HepG2 (cell line): ENCODE measurements at regions not wholly inside any gene's neighbourhood (a gene's known extent, or its start where the extent isn't known, plus 50 kb on each side); places are given as distances from the start of the nearest gene placed in this dataset.

Experiments used
- ATAC-seq: fragments of 200-7000 bp; cut with Tn5 transposase; 3 replicates; pipeline ENCODE4 v1.9.1; 2020; ENCODE audit warnings: mild to moderate bottlenecking, moderate library complexity
- BruUV-seq: library from RNA; stranded (reverse); fragments of 400-500 nt; replicated peaks from 2 replicates; lab custom pipeline; 2021; lab: Mats Ljungman, UMichigan
- CTCF ChIA-PET: fragments of 300-600 bp; formaldehyde crosslinking; extraction: SDS; loops from one replicate; lab custom pipeline; 2021; ENCODE audit warnings: low total read pairs, inconsistent platforms, low intra/inter-chr PET ratio; lab: Yijun Ruan, JAX
- POLR2A ChIA-PET: fragments of 350-600 bp; sonication (Branson Sonifier 250); formaldehyde crosslinking; loops from one replicate; lab custom pipeline; 2020; ENCODE audit warnings: antibody characterized with exemption, inconsistent platforms; lab: Yijun Ruan, JAX
- DNase-seq: peaks from one replicate; pipeline ENCODE4 v3.0.0-alpha.2; 2015; ENCODE audit warnings: low spot score
- FAIRE-seq: peaks from 3 replicates; lab custom pipeline; 2011; peaks lifted over from hg19 to GRCh38; lab: Jason Lieb, UNC
- H2AFZ ChIP-seq: one replicate; pipeline ENCODE4 v1.6.1; 2011; ENCODE audit warnings: low read length, inconsistent platforms
- H3K27ac ChIP-seq: fragments of 300-600 bp; 3 replicates; pipeline ENCODE4 v1.8.0; 2011; ENCODE audit warnings: mixed run types, mild to moderate bottlenecking, mixed read lengths, low read length, inconsistent platforms; ENCODE audit not compliant: insufficient read depth; ENCODE audit errors: extremely low read length
- H3K27me3 ChIP-seq, 2 experiments: fragments of 200-600 bp in 1 of 2; 2 replicates in 1 of 2; 3 replicates in 1 of 2; pipeline versions ENCODE4 v1.6.0 to v1.8.0; 2011; ENCODE audit warnings: low read length in 2 of 2, mild to moderate bottlenecking in 2 of 2, moderate library complexity in 2 of 2, inconsistent platforms in 1 of 2; ENCODE audit not compliant: insufficient read depth in 2 of 2, control insufficient read depth in 1 of 2
- H3K36me3 ChIP-seq, 2 experiments: fragments of 200-600 bp in 1 of 2; replicated peaks in 1 of 2; 2 replicates in 1 of 2; 3 replicates in 1 of 2; pipeline versions ENCODE4 v1.5.1 to v1.8.0; 2011; ENCODE audit warnings: low read length in 2 of 2, inconsistent platforms in 1 of 2; ENCODE audit not compliant: insufficient read depth in 2 of 2, control insufficient read depth in 1 of 2
- H3K4me1 ChIP-seq: 2 replicates; pipeline ENCODE4 v1.5.1; 2012; ENCODE audit warnings: low read length, inconsistent platforms; ENCODE audit not compliant: insufficient read depth
- H3K4me2 ChIP-seq: 2 replicates; pipeline ENCODE4 v1.6.0; 2011; ENCODE audit warnings: low read depth, low read length, inconsistent platforms
- H3K4me3 ChIP-seq, 3 experiments: fragments of 200-600 bp in 1 of 3; sonication (generic), shearing (Covaris generic) in 1 of 3; replicated peaks in 1 of 3; 2 replicates each; pipeline ENCODE4 v1.5.1; 2011 to 2016; ENCODE audit warnings: low read length in 3 of 3, inconsistent platforms in 2 of 3, low read depth in 2 of 3, mild to moderate bottlenecking in 2 of 3, control low read depth in 1 of 3, mixed read lengths in 1 of 3; ENCODE audit not compliant: insufficient read depth in 1 of 3
- H3K79me2 ChIP-seq: one replicate; pipeline ENCODE4 v1.6.1; 2011; ENCODE audit warnings: low read length, inconsistent platforms; ENCODE audit not compliant: insufficient read depth
- H3K9ac ChIP-seq: 2 replicates; pipeline ENCODE4 v1.6.0; 2011; ENCODE audit warnings: mild to moderate bottlenecking, low read depth, low read length, inconsistent platforms; ENCODE audit not compliant: insufficient read depth
- H3K9me3 ChIP-seq: 2 replicates; pipeline ENCODE4 v1.5.1; 2012; ENCODE audit warnings: mild to moderate bottlenecking, low read length
- H4K20me1 ChIP-seq: 2 replicates; pipeline ENCODE4 v1.6.0; 2011; ENCODE audit warnings: inconsistent platforms, mild to moderate bottlenecking, low read length, moderate library complexity; ENCODE audit not compliant: insufficient read depth
- ATM ChIP-seq: fragments of 450-650 bp; IDR thresholded peaks from 2 replicates; pipeline ENCODE4 v1.7.1; 2017; ENCODE audit warnings: mild to moderate bottlenecking, borderline replicate concordance
- CAMTA2 ChIP-seq: sonication (generic); formaldehyde crosslinking; IDR thresholded peaks from 2 replicates; pipeline ENCODE4 v1.4.0; 2020; ENCODE audit warnings: mild to moderate bottlenecking, missing genetic modification reagents, borderline replicate concordance
- KDM2A ChIP-seq: sonication (generic); formaldehyde crosslinking; IDR thresholded peaks from 2 replicates; pipeline ENCODE4 v1.4.0; 2020; ENCODE audit warnings: low read depth, missing genetic modification reagents, borderline replicate concordance
- SMAD9 ChIP-seq: sonication (generic); formaldehyde crosslinking; IDR thresholded peaks from 2 replicates; pipeline ENCODE4 v1.5.1; 2020; ENCODE audit warnings: mild to moderate bottlenecking, missing genetic modification reagents
- ZNF281 ChIP-seq: sonication (generic); formaldehyde crosslinking; IDR thresholded peaks from 2 replicates; pipeline ENCODE4 v1.4.0; 2020; ENCODE audit warnings: missing genetic modification reagents, borderline replicate concordance
- ZNF816 ChIP-seq: sonication (generic); formaldehyde crosslinking; IDR thresholded peaks from 2 replicates; pipeline ENCODE4 v1.8.0; 2022; ENCODE audit warnings: missing genetic modification reagents, mild to moderate bottlenecking, borderline replicate concordance
- WGBS: methylation state at CpG from one replicate; pipeline ENCODE4 v1.1.6; 2017; ENCODE audit warnings: low lambda C conversion rate; 5-methylcytosine and 5-hydroxymethylcytosine counted together
- in situ Hi-C: cut with HindIII; loops from 2 replicates; pipeline ENCODE4 v1.10.0; 2017; ENCODE audit warnings: low pct_unique_long_range_greater_than_20kb; ENCODE audit not compliant: extremely low pct_ligation_motif_present
- intact Hi-C: fragments of 100-400 bp; cut with micrococcal nuclease; formaldehyde crosslinking; loops from one replicate; pipeline ENCODE4 v1.10.0; 2022; ENCODE audit not compliant: unreplicated experiment
- TF ChIP-seq, protein P1 (sequence below): sonication (generic); formaldehyde crosslinking; IDR thresholded peaks from 2 replicates; pipeline ENCODE4 v1.8.1; 2023; ENCODE audit warnings: mild to moderate bottlenecking, missing genetic modification reagents
- TF ChIP-seq, protein P2 (sequence below): sonication (generic); formaldehyde crosslinking; IDR thresholded peaks from 2 replicates; pipeline ENCODE4 v1.4.0; 2020; ENCODE audit warnings: mild to moderate bottlenecking, missing genetic modification reagents
- TF ChIP-seq, protein P3 (sequence below): sonication (generic); formaldehyde crosslinking; IDR thresholded peaks from 2 replicates; pipeline ENCODE4 v1.5.1; 2020; ENCODE audit warnings: mild to moderate bottlenecking, missing genetic modification reagents, moderate library complexity
- TF ChIP-seq, protein P4 (sequence below): IDR thresholded peaks from 2 replicates; pipeline ENCODE4 v1.6.1; 2012; ENCODE audit warnings: low read length, improper control_type of control experiment
- TF ChIP-seq, protein P5 (sequence below): IDR thresholded peaks from 2 replicates; pipeline ENCODE4 v1.6.1; 2016; ENCODE audit warnings: low read depth, borderline replicate concordance

GRCh38 chr4:14176613-14177012 lies 549.1 kb upstream of the BOD1L1 start:
- Histone ChIP-seq H3K9ac (no peak overlapping the region), H3K4me3 (no peak overlapping the region), H3K36me3 (no peaks in the 10 kb centered on the region), H3K4me1 (no peaks in the 10 kb centered on the region), H3K27me3 (no peaks in the 10 kb centered on the region), H3K27ac (no peak overlapping the region), H4K20me1 (no peaks in the 10 kb centered on the region), H3K79me2 (no peaks in the 10 kb centered on the region), H2AFZ (no peak overlapping the region), H3K4me2 (no peak overlapping the region), H3K9me3 (peaks cover 61% of the 10 kb centered on the region)
- no peak for FAIRE-seq
- in situ Hi-C loops, result no loop called here
- ATAC-seq, result no peak
- ChIA-PET CTCF (no interaction called here), POLR2A (no interaction called here)
- BruUV-seq, result no TSS peak
- DNase-seq, result no peak
- 46% methylated on average over 3 of the region's 3 CpGs for WGBS
- intact Hi-C loops, result no loop called here
- TF ChIP-seq, protein P1, sequence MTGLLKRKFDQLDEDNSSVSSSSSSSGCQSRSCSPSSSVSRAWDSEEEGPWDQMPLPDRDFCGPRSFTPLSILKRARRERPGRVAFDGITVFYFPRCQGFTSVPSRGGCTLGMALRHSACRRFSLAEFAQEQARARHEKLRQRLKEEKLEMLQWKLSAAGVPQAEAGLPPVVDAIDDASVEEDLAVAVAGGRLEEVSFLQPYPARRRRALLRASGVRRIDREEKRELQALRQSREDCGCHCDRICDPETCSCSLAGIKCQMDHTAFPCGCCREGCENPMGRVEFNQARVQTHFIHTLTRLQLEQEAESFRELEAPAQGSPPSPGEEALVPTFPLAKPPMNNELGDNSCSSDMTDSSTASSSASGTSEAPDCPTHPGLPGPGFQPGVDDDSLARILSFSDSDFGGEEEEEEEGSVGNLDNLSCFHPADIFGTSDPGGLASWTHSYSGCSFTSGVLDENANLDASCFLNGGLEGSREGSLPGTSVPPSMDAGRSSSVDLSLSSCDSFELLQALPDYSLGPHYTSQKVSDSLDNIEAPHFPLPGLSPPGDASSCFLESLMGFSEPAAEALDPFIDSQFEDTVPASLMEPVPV (CRISPR knock-in tag), result no peak
- TF ChIP-seq, protein P2, sequence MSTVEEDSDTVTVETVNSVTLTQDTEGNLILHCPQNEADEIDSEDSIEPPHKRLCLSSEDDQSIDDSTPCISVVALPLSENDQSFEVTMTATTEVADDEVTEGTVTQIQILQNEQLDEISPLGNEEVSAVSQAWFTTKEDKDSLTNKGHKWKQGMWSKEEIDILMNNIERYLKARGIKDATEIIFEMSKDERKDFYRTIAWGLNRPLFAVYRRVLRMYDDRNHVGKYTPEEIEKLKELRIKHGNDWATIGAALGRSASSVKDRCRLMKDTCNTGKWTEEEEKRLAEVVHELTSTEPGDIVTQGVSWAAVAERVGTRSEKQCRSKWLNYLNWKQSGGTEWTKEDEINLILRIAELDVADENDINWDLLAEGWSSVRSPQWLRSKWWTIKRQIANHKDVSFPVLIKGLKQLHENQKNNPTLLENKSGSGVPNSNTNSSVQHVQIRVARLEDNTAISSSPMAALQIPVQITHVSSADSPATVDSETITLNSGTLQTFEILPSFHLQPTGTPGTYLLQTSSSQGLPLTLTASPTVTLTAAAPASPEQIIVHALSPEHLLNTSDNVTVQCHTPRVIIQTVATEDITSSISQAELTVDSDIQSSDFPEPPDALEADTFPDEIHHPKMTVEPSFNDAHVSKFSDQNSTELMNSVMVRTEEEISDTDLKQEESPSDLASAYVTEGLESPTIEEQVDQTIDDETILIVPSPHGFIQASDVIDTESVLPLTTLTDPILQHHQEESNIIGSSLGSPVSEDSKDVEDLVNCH (CRISPR knock-in tag), result no peak
- TF ChIP-seq ATM (no peak), ZNF281 (CRISPR knock-in tag) (no peak), CAMTA2 (CRISPR knock-in tag) (no peak), KDM2A (no peak), ZNF816 (no peak), SMAD9 (no peak)
- TF ChIP-seq, protein P3, sequence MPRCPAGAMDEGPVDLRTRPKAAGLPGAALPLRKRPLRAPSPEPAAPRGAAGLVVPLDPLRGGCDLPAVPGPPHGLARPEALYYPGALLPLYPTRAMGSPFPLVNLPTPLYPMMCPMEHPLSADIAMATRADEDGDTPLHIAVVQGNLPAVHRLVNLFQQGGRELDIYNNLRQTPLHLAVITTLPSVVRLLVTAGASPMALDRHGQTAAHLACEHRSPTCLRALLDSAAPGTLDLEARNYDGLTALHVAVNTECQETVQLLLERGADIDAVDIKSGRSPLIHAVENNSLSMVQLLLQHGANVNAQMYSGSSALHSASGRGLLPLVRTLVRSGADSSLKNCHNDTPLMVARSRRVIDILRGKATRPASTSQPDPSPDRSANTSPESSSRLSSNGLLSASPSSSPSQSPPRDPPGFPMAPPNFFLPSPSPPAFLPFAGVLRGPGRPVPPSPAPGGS (CRISPR knock-in tag), result no peak
- TF ChIP-seq, protein P4, sequence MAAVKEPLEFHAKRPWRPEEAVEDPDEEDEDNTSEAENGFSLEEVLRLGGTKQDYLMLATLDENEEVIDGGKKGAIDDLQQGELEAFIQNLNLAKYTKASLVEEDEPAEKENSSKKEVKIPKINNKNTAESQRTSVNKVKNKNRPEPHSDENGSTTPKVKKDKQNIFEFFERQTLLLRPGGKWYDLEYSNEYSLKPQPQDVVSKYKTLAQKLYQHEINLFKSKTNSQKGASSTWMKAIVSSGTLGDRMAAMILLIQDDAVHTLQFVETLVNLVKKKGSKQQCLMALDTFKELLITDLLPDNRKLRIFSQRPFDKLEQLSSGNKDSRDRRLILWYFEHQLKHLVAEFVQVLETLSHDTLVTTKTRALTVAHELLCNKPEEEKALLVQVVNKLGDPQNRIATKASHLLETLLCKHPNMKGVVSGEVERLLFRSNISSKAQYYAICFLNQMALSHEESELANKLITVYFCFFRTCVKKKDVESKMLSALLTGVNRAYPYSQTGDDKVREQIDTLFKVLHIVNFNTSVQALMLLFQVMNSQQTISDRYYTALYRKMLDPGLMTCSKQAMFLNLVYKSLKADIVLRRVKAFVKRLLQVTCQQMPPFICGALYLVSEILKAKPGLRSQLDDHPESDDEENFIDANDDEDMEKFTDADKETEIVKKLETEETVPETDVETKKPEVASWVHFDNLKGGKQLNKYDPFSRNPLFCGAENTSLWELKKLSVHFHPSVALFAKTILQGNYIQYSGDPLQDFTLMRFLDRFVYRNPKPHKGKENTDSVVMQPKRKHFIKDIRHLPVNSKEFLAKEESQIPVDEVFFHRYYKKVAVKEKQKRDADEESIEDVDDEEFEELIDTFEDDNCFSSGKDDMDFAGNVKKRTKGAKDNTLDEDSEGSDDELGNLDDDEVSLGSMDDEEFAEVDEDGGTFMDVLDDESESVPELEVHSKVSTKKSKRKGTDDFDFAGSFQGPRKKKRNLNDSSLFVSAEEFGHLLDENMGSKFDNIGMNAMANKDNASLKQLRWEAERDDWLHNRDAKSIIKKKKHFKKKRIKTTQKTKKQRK, result no peak
- TF ChIP-seq, protein P5, sequence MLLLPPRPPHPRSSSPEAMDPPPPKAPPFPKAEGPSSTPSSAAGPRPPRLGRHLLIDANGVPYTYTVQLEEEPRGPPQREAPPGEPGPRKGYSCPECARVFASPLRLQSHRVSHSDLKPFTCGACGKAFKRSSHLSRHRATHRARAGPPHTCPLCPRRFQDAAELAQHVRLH (CRISPR knock-in tag), result no peak
